Nephron progenitor cell (in vitro differentiated cells): ENCODE measurements at regions not wholly inside any gene's neighbourhood (a gene's known extent, or its start where the extent isn't known, plus 50 kb on each side); places are given as distances from the start of the nearest gene placed in this dataset.
"Not testable (repeated sequence)": the region's sequence is repeated elsewhere in the genome, so short reads cannot be mapped to it uniquely, and the experiment has no call there.

Experiments used
- DNase-seq: peaks from one replicate; pipeline ENCODE4 v3.0.0; 2021
- H3K27ac Mint-ChIP-seq: 2 replicates; pipeline ENCODE4 v1.8.0; 2021; ENCODE audit warnings: mild to moderate bottlenecking, moderate library complexity, mixed read lengths
- H3K27me3 Mint-ChIP-seq: 2 replicates; pipeline ENCODE4 v1.8.0; 2021; ENCODE audit warnings: mild to moderate bottlenecking, low read depth, mixed read lengths; ENCODE audit not compliant: poor library complexity
- H3K36me3 Mint-ChIP-seq: 2 replicates; pipeline ENCODE4 v1.8.0; 2021; ENCODE audit warnings: low read depth, mixed read lengths
- H3K4me1 Mint-ChIP-seq: 2 replicates; pipeline ENCODE4 v1.8.0; 2021; ENCODE audit warnings: mixed read lengths
- H3K4me3 Mint-ChIP-seq: 2 replicates; pipeline ENCODE4 v1.8.0; 2021; ENCODE audit warnings: mild to moderate bottlenecking, moderate library complexity, mixed read lengths
- H3K9me3 Mint-ChIP-seq: 2 replicates; pipeline ENCODE4 v1.8.0; 2021; ENCODE audit warnings: mild to moderate bottlenecking, moderate library complexity, mixed read lengths
- CTCF ChIP-seq: fragments of 200-600 bp; sonication (generic); IDR thresholded peaks from 2 replicates; pipeline ENCODE4 v1.5.0; 2021; ENCODE audit warnings: antibody characterized with exemption

GRCh38 chr2:75833386-75833785, 122.7 kb upstream of the GCFC2 start:
- DNase-seq = no peak
- H3K4me3 Mint-ChIP-seq = no peak overlapping the region
- no peak overlapping the region for H3K27ac Mint-ChIP-seq
- H3K36me3 Mint-ChIP-seq = no peaks in the 10 kb centered on the region
- peaks cover 13% of the 10 kb centered on the region for H3K9me3 Mint-ChIP-seq
- no peaks in the 10 kb centered on the region for H3K4me1 Mint-ChIP-seq
- TF ChIP-seq CTCF = no peak
- H3K27me3 Mint-ChIP-seq = no peaks in the 10 kb centered on the region

GRCh38 chr2:75828826-75829225, 118.1 kb upstream of the GCFC2 start:
- no peak for TF ChIP-seq CTCF
- no peaks in the 10 kb centered on the region for H3K27me3 Mint-ChIP-seq
- H3K27ac Mint-ChIP-seq = no peak overlapping the region
- H3K36me3 Mint-ChIP-seq = no peaks in the 10 kb centered on the region
- no peak overlapping the region for H3K4me3 Mint-ChIP-seq
- no peak for DNase-seq
- peaks cover 19% of the 10 kb centered on the region for H3K9me3 Mint-ChIP-seq
- no peaks in the 10 kb centered on the region for H3K4me1 Mint-ChIP-seq

GRCh38 chr2:75823515-75823914, 112.8 kb upstream of the GCFC2 start:
- H3K27me3 Mint-ChIP-seq, H3K4me1 Mint-ChIP-seq, H3K4me3 Mint-ChIP-seq, H3K27ac Mint-ChIP-seq, DNase-seq, H3K36me3 Mint-ChIP-seq: not testable (repeated sequence)
- peaks cover 28% of the 10 kb centered on the region for H3K9me3 Mint-ChIP-seq

- no peak for DNase-seq
- Mint-ChIP-seq H3K9me3 (peaks cover 28% of the 10 kb centered on the region), H3K36me3 (no peaks in the 10 kb centered on the region), H3K4me1 (no peaks in the 10 kb centered on the region), H3K4me3 (no peak overlapping the region), H3K27ac (no peak overlapping the region), H3K27me3 (no peaks in the 10 kb centered on the region)
- TF ChIP-seq CTCF = no peak
Measured at GRCh38 chr2:75822336-75822735, 111.6 kb upstream of the GCFC2 start.

- Mint-ChIP-seq H3K36me3 (no peaks in the 10 kb centered on the region), H3K4me1 (no peaks in the 10 kb centered on the region), H3K27me3 (no peaks in the 10 kb centered on the region), H3K27ac (no peak overlapping the region), H3K4me3 (no peak overlapping the region), H3K9me3 (peaks cover 26% of the 10 kb centered on the region)
- no peak for DNase-seq
- no peak for TF ChIP-seq CTCF
Measured at GRCh38 chr2:75820693-75821092, 110.0 kb upstream of the GCFC2 start.

GRCh38 chr2:75810611-75811330, 100.1 kb upstream of the GCFC2 start:
- Mint-ChIP-seq H3K9me3 (no peaks in the 10 kb centered on the region), H3K4me1 (no peaks in the 10 kb centered on the region), H3K27me3 (peaks cover 5% of the 10 kb centered on the region), H3K27ac (no peak overlapping the region), H3K4me3 (no peak overlapping the region), H3K36me3 (no peaks in the 10 kb centered on the region)
- TF ChIP-seq CTCF = no peak
- DNase-seq = no peak
